Heart left ventricle (tissue), 13 donors: ENCODE measurements at regions not wholly inside any gene's neighbourhood (a gene's known extent, or its start where the extent isn't known, plus 50 kb on each side); places are given as distances from the start of the nearest gene placed in this dataset.

Experiments
- CTCF ChIP-seq, 12 donors: fragments of 200-600 bp; sonication (generic) in 4 of 12; IDR thresholded peaks; one replicate each; pipeline versions ENCODE4 v1.5.0 to v1.8.0; 2018 to 2022; ENCODE audit warnings: antibody characterized with exemption in 12 of 12, mild to moderate bottlenecking in 5 of 12
- POLR2A ChIP-seq, 2 donors: fragments of 450-650 bp; IDR thresholded peaks; one replicate each; pipeline ENCODE4 v1.6.1; 2017; ENCODE audit warnings: antibody characterized with exemption in 2 of 2, mild to moderate bottlenecking in 2 of 2, moderate library complexity in 2 of 2
- donor health status: ischemic (EF 13 %, LVEDD 7.1; RV severe dilation, severe dysfunction).
- donor health status: DM: no; HTN: yes; CAD: no.
- donor health status: DM: no; HTN: no; CAD: no.
- donor health status: ischemic (EF 25% LVEDD 6.9; RV normal size, moderate dysfunction).
- donor health status: ischemic (EF 25% LVEDD 5.7; RV mildly dilated, moderate dysfunction).
- donor health status: ischemic (EF 35%, LVEDD 5.7; RV mildly dilated, moderate dysfunction).
- donor health status: nonischemic (EF 11% LVEDD 7.7; RV severe dilation, severe dysfunction).
- donor health status: DM: yes; HTN: yes; CAD: no.
- donor health status: PGD.
- donor health status: ischemic (EF 29% LVEDD 5.4; RV normal size, mild dysfunction).
- donor health status: nonischemic (EF 23%, LVEDD 6.1; RV moderate dilation, normal function).

DNA sequence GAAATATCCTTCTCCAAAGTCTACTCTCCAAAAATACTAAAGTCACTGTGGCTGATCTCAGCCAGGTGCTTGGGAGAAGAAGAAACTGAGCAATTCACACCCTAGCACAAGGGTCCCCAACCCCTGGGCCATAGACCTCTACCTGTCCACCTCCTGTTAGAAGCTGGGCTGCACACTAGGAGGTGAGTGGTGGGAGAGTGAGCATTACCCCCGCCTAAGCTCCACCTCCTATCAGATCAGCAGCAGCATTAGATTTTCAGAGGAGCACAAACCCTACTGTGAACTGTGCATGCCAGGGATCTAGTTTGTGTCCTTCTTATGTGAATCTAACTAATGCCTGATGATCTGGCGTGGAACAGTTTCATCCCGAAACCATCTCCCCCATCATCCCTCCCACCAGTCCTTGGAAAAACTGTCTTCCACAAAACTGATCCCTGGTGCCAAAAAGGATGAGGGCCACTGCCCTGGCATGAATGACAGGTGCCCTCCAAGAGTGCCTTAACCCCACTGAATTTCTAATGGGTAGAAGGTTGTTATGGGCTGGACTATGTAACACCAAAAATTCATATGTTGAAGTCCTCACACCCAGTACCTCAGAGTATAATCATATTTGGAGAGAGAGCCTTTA lies 109.2 kb upstream of the CDYL start:
- no peak for TF ChIP-seq CTCF (IDR thresholded peaks at IDR 0.05)
- TF ChIP-seq POLR2A (IDR thresholded peaks at IDR 0.05), result no peak
